DND-41 (cell line): ENCODE measurements at regions not wholly inside any gene's neighbourhood (a gene's known extent, or its start where the extent isn't known, plus 50 kb on each side); places are given as distances from the start of the nearest gene placed in this dataset.

Experiments used
- CTCF ChIP-seq: IDR thresholded peaks from 2 replicates; pipeline ENCODE4 v1.5.1; 2012; ENCODE audit warnings: borderline replicate concordance, low read length, moderate library complexity, mild to moderate bottlenecking; ENCODE audit not compliant: poor library complexity, severe bottlenecking; ENCODE audit errors: extremely low read depth
- EZH2 ChIP-seq: IDR thresholded peaks from 3 replicates; pipeline ENCODE4 v1.6.1; 2012; ENCODE audit warnings: borderline replicate concordance, low read depth, mild to moderate bottlenecking, moderate library complexity, low read length, inconsistent platforms; ENCODE audit not compliant: severe bottlenecking

- TF ChIP-seq EZH2 (no peak), CTCF (no peak)
Measured at GRCh38 chr2:175742367-175742766, 259.7 kb downstream of the LNPK start.
